WERI-Rb-1 (cell line): ENCODE measurements at regions not wholly inside any gene's neighbourhood (a gene's known extent, or its start where the extent isn't known, plus 50 kb on each side); places are given as distances from the start of the nearest gene placed in this dataset.

ENCODE experiments used
- DNase-seq: peaks from one replicate; pipeline ENCODE4 v3.0.0-alpha.2; 2020
- H3K27ac ChIP-seq: fragments of 250-450 bp; sonication (Bioruptor Pico); 2 replicates; pipeline ENCODE4 v1.5.1; 2020; ENCODE audit warnings: mild to moderate bottlenecking, moderate library complexity
- H3K27me3 ChIP-seq: fragments of 250-450 bp; sonication (Bioruptor Pico); 2 replicates; pipeline ENCODE4 v1.5.1; 2021; ENCODE audit warnings: mild to moderate bottlenecking, low read depth, moderate library complexity; ENCODE audit not compliant: insufficient read depth, severe bottlenecking
- H3K36me3 ChIP-seq: fragments of 250-450 bp; sonication (Bioruptor Pico); 2 replicates; pipeline ENCODE4 v1.5.1; 2020; ENCODE audit warnings: mild to moderate bottlenecking, moderate library complexity
- H3K4me3 ChIP-seq: 2 replicates; pipeline ENCODE4 v1.5.1; 2011; ENCODE audit warnings: low read depth, mild to moderate bottlenecking, control low read depth, low read length
- H3K9me3 ChIP-seq: fragments of 250-450 bp; sonication (Bioruptor Pico); 2 replicates; pipeline ENCODE4 v1.5.1; 2021; ENCODE audit warnings: mild to moderate bottlenecking, moderate library complexity; ENCODE audit not compliant: severe bottlenecking
- CTCF ChIP-seq: IDR thresholded peaks from 2 replicates; pipeline ENCODE4 v1.5.1; 2011; ENCODE audit warnings: low read depth, mild to moderate bottlenecking, control low read depth, inconsistent platforms, low read length

GRCh38 chr16:47888734-47889133 is 267.1 kb downstream of the ABCC12 start:
- no peak for DNase-seq
- Histone ChIP-seq H3K9me3 (no peaks in the 10 kb centered on the region), H3K27ac (no peak overlapping the region), H3K4me3 (no peak overlapping the region), H3K36me3 (no peaks in the 10 kb centered on the region), H3K27me3 (no peaks in the 10 kb centered on the region)
- no peak for TF ChIP-seq CTCF

DNA sequence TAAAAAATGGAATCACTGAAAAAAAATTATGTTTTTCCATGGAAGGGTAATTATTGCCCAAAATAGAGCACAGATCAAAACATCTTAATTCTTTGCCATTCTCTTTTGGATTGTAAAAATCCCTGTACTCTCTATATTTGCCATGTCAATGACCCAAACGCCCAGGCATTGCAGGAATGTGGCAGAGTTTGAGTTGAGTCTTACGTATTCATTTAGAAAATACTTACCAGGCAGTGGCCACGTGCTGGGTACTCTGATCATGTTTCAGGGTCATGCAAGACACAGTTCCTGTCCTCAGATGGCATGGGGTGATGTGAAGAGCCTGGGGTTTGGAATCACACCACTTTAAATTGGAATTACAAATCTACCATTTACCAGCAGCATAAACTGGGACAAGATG is 267.7 kb downstream of the ABCC12 start:
- Histone ChIP-seq H3K9me3 (no peaks in the 10 kb centered on the region), H3K27me3 (no peaks in the 10 kb centered on the region), H3K27ac (no peak overlapping the region), H3K4me3 (no peak overlapping the region), H3K36me3 (no peaks in the 10 kb centered on the region)
- DNase-seq: no peak
- no peak for TF ChIP-seq CTCF

DNA sequence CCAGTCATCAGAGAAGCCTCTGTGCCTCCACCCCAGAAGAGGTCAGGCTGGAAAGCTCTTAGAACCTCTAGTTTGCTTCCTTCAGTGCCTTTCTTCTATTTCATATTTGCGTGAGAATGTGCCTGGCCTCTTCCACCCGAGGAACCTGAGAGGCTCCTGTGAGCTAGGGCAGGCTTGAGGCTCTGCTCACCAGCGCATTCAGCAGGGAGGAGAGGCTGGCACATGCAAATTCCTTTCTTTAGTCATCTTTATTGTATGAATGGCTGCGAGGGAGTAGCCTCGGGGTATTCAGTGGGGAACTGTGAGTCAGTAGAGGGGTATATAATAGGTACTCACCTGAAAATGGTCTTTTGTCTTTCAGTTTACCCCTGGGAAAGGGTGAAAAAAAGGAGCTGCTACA is 268.3 kb downstream of the ABCC12 start:
- no peak for DNase-seq
- Histone ChIP-seq H3K27ac (no peak overlapping the region), H3K36me3 (no peaks in the 10 kb centered on the region)

GRCh38 chr16:47886631-47887415 is 269.0 kb downstream of the ABCC12 start:
- no peak overlapping the region for H3K27ac ChIP-seq
- H3K36me3 ChIP-seq: no peaks in the 10 kb centered on the region
- no peak overlapping the region for H3K4me3 ChIP-seq
- no peak for TF ChIP-seq CTCF
- H3K9me3 ChIP-seq: no peaks in the 10 kb centered on the region
- DNase-seq: no peak
- H3K27me3 ChIP-seq: no peaks in the 10 kb centered on the region

More for the DNA sequence above, 268.3 kb downstream of the ABCC12 start:
- no peak for TF ChIP-seq CTCF
- no peaks in the 10 kb centered on the region for H3K9me3 ChIP-seq
- H3K27me3 ChIP-seq: no peaks in the 10 kb centered on the region
- no peak overlapping the region for H3K4me3 ChIP-seq

- H3K4me3 ChIP-seq: no peak overlapping the region
- DNase-seq: no peak
These were observed 269.7 kb downstream of the ABCC12 start for GRCh38 chr16:47886139-47886538.

More at GRCh38 chr16:47886139-47886538, 269.7 kb downstream of the ABCC12 start:
- H3K27me3 ChIP-seq: no peaks in the 10 kb centered on the region
- no peak for TF ChIP-seq CTCF
- H3K36me3 ChIP-seq: no peaks in the 10 kb centered on the region
- H3K9me3 ChIP-seq: no peaks in the 10 kb centered on the region
- no peak overlapping the region for H3K27ac ChIP-seq
